AML-193 (cell line): ENCODE measurements at regions not wholly inside any gene's neighbourhood (a gene's known extent, or its start where the extent isn't known, plus 50 kb on each side); places are given as distances from the start of the nearest gene placed in this dataset.
"Not testable (repeated sequence)": the region's sequence is repeated elsewhere in the genome, so short reads cannot be mapped to it uniquely, and the experiment has no call there.

Experiments
- DNase-seq, 2 experiments: peaks; one replicate each; lab custom pipeline; 2025; lab: John Stamatoyannopoulos, UW

DNA sequence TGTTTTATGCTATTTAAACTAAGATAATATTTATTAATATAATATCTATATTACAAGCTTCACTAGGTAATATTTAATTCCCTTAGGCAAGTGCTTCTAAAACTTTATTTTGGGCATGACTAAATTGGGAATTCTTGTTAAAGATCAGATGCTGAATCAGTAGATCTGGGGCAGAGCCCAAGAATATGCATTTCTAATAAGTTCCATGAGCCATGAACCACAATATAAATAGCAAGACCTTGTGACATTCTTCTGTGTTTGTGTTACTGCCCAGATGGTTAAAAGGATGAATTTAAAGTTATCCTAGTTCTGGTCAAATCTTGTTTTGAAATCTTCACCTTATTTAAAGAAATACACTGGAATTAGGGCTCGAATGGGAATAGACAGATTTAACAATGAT lies 258.4 kb upstream of the CACNA2D1 start:
- DNase-seq, result no peak

DNA sequence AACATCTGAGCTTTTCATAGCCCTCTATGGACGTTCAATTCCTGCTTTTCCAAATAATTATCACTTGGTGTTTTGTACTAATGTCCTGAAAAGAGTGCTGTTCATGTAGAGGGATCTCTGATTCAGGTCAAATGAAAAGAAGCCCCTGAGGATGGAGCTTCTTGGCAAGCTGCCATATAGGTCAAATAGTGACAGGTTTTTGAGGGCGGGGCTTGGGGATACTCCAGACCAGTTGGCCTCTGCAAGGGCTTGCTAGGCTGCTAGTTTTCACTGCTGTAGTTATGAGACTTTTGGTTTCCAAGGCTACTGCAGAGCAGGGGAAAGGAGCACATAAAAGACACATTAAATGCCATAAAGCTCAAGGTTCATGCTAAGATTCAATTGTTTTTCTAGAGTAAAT lies 257.2 kb upstream of the CACNA2D1 start:
- DNase-seq, result no peak

DNA sequence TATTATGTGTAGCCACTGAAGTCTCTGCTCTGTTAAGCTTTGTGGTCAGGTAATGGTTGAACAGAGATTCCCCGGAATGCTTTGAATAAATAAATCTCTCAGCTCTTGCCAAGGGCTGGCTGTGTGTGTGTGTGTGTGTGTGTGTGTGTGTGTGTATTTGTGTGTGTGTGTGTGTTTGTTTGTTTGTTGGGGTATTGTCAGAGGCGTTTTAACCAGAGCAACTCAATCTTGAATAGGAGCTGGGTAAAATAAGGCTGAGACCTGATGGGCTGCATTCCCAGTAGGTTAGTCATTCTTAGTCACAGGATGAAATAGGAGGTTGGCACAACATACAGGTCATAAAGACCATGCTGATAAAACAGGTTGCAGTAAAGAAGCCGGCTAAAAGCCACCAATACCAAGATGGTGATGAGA lies 256.2 kb upstream of the CACNA2D1 start:
- DNase-seq, result no peak

DNA sequence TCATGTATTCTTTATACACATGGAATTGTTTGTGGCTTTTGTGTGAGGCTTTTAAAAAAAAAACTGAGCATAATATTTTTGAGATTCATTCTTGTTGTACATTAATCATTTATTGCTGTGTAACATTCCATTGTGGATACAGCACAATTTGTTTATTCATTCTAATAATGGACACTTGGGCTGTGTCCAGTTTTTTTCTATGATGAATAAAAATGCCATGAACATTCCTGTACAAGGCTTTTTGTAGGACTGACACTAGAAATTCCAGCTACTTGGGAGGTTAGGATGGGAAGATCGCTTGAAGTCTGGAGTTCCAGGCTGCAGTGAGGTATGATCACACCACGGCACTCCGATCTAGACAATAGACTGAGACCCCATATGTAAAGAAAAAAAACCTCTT lies 254.3 kb upstream of the CACNA2D1 start:
- no peak for DNase-seq

DNA sequence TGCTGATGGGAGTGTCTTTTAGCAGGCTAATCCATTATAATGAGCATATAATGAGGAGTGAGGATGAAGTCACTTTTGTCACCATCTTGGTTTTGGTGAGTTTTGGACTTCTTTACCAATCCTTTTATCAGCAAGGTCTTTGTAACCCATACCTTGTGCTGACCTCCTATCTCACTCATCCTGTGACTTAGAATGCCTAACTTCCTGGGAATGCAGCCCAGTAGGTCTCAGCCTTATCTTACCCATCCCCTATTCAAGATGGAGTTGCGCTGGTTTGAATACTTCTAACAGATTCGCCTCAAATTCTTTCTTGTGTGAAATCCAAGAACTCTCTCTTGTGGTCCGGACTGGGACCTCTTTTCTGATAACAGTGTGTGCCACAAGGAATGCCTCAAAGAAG lies 253.1 kb upstream of the CACNA2D1 start:
- DNase-seq, result no peak

DNA sequence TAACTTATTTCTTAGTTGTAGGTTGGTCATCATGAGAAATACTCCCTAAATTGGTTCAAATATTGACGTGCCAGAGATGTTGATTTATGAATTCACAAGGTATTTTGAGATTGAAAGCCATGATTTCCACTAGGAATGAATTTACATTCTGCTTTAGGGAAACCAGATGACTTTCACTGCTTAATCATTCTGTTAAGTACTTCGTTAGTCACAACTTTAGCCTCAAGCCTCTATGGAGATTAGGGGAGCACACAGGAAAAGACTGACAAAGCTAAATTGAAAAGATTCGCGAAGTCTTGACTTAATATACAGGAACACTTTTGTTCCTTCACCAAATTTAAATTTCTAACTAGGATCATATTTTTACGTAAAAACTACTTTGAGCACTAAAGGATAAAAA lies 250.4 kb upstream of the CACNA2D1 start:
- DNase-seq, result no peak

DNA sequence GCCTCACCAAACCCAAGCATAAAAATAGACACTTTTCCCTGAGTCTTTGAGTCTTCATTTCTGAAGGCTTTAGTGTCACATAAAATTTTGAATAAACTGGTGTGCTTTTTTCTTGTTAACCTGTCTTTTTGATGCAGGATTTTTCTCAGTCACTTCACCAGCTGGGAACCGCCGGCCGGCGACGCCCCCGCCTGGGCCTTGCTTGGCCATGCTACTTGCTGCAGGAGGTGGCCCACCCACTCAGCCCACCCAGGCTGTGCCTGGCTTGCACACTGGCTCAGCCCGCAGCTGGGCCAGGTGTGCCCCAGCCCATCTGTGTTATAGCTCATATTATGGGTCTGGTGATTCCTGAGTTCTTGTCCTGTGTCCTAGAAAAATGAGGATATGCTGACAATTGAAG lies 247.4 kb upstream of the CACNA2D1 start:
- no peak for DNase-seq

DNA sequence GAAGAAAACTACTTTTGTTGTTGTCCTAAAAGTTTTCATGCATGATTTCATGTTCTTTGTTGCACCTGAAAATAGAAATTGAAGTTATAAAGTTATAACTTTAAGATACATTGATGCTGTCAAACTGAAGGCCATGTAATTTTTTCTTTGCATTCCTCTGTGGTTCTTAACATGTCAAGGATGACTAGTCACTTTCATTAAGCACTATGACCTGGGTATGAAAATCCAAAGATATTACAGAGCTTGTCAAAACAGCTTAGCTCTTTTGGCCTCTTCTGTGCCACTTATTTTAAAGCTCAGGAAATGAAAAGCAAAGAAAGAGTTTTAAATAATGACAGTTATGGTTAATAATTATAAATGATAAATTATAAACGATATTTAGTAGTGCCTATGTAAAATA lies 241.6 kb upstream of the CACNA2D1 start:
- no peak for DNase-seq

DNA sequence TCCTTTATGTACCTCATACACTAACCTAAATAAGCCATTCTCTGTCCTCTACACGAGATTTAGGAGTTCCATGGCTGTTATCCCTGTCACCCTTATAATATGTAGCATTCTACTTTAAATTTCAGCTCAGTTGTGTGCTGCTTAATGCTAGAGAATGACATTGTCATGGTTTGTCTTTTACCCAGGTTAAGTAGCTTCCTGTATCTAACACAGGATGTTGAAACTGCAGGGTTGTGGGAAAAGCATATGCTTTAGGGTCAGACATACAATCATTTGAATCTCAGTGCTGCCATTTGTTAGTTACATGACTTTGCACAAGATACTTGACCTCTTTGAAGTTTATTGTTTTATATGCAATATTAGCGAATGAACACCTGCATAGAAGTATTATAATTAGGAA lies 235.1 kb upstream of the CACNA2D1 start:
- peak; percentile 1 to 5 for DNase-seq

DNA sequence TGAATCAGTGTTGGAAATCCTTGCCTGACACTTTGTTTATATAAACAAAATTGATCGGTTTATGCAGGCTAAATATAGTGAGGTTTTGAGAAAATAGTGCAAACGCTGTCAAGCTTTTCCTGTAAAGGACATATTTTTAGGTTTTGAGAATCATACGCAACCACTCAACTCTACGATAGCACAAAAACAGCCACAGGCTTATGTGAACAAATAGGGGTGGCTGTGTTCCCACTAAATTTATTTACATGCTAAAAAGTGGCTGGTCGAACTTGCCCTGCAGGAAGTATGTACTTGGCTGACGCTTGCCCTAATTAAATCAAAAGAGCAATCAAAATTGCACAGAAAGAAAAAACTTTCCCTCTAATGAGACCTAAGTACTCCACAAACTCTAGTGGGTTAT lies 234.7 kb upstream of the CACNA2D1 start:
- no peak for DNase-seq

DNA sequence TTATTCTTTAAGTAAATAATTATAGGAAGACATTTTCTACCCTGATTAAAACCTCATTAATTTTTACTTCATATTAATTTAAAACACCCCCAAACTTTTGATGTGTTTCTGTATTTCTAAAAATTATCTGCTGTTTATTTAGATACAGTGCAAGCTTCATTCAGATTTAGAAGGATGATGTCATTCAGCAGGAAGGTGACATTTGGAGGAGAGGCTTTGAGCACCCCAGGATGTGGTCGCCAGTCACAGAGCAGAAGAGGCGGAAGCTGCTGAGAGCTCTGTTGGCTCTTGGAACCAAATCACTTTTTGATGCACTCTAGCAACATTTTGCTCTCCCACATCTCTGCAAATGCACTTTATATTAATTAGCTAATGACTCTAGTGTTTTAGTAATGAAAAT lies 233.9 kb upstream of the CACNA2D1 start:
- DNase-seq, result peak in 1 of 2 experiments; percentile 1

DNA sequence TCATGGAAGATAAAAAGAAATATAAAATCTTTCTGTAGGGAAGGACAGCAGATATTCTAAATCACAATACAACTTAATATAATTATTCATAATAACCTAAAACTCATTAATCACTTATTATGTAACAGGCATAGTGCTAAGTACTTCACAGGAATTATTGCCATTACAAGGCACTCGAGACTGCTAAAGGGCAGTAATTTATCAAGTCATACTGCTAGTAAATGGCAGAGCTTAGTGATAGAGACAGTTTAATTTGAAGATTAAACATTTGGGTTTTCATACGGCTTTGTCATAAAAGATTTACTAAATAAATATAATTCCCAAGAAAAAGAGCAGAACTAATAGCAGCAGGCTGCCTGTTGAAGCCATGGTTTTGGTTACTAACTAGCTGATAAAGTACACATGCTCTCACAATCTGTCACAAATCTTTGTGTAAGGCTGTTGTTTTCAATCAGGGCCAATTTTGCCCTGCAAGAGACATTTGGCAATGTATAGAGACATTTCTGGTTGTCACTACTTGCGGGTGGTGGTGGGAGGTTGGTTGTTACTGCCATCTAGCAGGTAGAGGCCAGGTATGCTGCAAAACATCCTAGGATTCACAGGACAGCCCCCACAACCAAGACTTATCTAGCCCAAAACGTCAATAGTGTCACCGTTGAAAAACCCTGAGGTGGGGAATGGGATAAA lies 233.3 kb upstream of the CACNA2D1 start:
- DNase-seq, result no peak

DNA sequence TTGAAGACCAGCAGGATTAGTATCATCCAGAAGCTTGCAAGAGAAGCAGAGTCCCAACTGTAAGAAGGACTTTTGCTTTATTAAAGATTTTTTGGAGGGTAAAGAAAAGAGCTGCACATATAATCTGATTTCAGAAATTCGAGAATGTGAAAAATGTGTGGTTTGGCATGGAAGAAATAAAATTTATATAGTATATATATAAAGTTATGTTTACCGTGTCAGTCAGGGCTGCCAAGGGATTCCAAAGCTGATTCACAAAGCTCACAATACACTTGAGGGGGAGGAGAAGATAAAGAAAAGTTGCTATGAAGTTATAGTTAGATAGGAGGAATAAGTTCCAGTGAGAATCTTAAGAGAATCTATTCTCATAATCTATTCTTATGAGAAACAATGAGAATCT lies 231.8 kb upstream of the CACNA2D1 start:
- no peak for DNase-seq

DNA sequence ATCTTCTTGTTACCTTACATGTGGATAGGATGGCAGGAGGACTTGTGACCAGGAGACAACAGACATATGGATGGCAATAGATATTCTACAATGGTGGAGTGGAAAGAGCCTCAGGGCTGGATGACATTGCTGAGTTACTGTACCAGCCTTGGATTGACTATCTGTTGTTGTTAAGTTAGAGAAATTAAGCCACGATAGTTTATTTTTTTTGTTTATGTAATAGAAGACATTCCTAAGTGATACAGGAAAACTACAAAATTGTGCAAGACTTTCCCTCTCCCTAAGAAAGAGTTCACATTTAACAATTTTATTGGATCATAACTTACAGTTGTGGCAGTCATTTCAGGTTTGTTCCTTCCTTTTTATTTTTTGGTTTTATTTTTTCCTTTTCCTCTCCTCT lies 230.7 kb upstream of the CACNA2D1 start:
- no peak for DNase-seq

DNA sequence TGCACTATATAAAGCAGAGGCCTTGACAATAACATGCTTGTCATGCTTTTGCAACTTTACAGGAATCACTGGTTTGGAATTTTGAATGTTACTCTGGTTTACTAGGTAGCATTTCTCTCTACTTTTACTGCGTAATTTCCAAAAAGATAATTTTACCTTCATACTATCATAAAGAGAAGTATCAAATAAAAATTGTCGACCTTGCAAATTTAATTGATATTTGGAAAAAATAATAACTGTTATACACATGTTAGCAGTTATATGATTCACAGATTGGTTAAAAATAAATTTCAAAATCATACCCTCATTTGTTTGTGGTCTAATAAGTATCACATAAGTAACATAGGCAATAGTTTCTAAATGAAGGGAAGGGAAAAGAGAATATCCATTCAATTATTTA lies 228.5 kb upstream of the CACNA2D1 start:
- DNase-seq, result no peak

DNA sequence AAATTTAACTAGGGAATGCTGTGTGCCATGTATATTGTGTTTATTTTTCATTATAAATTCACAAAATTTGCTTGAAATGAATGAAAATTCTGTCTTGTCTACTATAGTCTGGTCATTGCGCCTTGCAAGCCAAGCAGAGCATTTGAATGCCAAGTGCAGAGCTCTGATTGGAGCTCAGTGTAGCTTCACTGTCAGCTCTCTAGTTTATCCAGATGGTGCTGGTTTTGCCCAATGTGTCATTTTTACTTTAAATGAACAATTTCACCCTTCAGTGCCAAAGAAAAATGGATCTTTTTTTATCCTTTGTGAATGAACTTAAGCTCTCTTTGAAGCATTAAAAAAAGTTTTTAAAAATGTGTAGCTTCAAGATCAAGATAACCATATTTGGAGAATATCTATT lies 225.6 kb upstream of the CACNA2D1 start:
- no peak for DNase-seq

DNA sequence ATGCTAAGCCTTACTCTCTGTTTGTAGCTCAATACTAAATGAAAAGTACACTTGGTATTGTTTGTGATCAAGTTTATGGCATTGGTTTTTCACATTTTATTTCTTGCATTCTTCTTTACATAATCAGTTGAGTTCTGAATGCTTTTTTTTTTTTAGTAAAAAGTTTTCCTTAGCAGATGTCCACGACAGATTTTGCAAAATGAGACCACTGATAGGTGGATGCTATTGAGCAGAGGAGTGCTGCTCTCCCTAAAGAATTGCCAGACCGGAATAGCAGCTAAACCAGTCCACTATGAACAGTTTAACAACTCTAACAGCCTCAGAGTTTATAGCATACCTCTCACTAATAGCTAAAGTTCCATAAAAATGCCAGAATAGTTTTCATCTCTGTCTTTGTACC lies 225.1 kb upstream of the CACNA2D1 start:
- DNase-seq, result no peak

DNA sequence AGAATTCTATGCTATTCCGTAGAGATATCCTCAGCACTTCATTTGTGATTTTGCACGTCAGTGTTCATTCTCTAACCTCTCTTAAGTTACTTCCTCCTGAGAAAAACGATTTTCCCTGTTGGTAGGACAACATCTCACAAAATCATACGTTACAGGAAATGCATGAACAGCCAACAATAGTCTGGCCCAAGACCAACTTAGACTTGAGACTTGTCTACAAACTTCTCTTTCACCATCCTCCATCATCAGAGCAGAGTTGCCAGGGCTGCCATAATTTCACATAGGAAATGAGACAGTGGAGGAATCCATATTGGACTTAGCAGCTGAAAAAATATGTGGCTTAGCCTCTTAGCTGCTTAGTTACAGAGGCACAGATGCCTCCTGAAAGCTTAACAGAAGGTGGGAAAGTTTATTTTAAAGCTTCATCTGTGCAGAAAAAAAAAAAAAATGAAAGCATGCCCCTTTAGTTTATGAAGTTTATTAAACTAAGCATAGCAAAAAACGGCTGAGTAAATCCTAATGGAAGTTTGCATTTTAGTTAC lies 222.5 kb upstream of the CACNA2D1 start:
- DNase-seq, result no peak

DNA sequence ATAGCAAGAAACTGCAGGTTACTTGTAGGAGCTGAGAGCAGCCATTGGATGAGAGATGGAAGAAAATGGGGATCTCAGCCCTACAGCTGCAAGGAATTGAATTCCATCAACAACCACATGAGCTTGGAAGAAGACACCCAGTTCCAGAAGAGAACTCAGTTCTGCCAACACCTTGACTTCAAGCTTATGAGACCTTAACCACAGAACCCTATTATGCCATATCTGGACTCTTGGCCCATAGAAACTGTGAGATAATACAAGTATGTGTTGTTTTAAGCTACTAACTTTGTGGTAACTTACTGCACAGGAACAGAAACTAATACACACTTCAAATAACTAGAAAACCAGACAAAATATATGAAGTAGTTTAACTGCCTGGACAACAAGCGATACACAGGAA lies 212.4 kb upstream of the CACNA2D1 start:
- no peak for DNase-seq

DNA sequence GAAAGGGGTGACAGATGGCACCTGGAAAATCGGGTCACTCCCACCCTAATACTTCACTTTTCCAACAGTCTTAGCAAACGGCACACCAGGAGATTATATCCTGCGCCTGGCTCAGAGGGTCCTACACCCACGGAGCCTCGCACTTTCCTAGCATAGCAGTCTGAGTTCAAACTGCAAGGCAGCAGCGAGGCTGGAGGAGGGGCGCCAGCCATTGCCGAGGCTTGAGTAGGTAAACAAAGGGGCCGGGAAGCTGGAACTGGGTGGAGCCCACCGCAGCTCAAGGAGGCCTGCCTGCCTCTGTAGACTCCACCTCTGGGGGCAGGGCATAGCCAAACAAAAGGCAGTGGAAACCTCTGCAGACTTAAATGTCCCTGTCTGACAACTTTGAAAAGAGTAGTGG lies 206.5 kb upstream of the CACNA2D1 start:
- not testable (repeated sequence) for DNase-seq

DNA sequence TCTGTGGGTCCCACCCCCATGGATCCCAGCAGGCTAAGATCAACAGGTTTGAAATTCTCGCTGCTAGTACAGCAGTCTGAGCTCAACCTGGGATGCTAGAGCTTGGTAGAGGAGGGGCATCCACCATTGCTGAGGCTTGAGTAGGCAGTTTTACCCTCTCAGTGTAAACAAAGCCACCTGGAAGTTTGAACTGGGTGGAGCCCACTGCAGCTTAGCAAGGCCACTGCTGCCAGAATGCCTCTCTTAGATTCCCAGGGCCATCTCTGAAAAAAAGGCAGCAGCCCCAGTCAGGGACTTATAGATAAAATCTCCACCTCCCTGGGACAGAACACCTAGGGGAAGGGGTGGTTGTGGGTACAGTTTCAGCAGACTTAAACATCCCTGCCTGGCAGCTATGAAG lies 190.0 kb upstream of the CACNA2D1 start:
- no peak for DNase-seq

DNA sequence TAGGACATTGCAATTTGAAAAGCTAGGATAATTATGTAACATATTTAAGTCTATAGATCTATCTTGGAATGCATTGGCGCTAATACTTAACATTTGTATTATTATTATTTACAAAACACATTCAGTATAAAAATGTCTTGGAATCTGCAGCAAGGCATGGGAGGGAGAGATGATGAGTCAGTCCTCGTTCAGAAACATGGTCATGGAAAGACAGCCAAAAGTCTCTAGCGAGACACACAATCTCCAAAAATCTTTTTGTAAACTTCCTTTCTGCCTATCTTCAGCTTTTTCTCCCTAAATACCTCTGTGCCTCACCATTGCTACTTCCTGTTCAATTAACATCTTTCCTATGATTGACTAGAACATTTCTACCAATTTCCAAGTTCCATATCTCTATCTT lies 188.4 kb upstream of the CACNA2D1 start:
- no peak for DNase-seq

DNA sequence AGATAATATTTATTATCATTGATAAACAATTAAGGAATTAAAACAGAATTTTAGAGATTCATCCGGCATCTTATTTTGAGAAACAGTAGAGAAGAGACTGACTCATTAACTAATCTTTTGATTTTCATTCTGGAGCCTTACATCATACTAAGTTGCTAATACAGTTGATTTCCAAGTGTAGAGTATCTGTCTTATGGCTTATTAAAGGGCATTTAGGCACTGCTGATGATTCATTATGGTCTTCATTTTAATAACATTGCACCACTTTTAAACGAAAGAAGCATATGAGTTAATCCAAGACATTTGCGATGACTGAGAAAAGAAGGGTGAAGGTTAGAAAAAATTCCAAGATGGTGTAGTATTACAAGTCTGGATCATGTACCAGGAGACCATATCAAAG lies 186.0 kb upstream of the CACNA2D1 start:
- DNase-seq, result no peak

DNA sequence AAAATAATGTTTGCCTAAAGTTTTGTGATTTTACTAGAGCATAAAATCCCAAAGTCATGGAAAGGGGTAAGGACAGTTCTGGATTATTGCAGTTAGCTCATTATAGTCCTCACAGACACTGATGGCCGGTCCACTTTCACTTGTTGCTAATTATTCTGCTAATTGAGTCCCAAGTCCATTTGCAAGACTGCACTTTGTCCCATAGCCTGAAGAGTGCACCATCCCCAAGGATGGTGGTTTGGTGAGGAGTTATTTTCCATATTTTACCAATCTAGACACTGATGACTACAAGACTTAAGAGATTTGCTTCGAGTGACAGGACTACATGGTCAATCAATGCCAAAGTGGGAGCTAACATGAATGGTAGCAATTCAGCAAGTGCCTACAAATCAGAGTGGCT lies 181.8 kb upstream of the CACNA2D1 start:
- no peak for DNase-seq
